NCI-H2029 (cell line): ENCODE measurements at regions not wholly inside any gene's neighbourhood (a gene's known extent, or its start where the extent isn't known, plus 50 kb on each side); places are given as distances from the start of the nearest gene placed in this dataset.

Experiments
- DNase-seq: peaks from one replicate; lab custom pipeline; 2025; lab: John Stamatoyannopoulos, UW

DNA sequence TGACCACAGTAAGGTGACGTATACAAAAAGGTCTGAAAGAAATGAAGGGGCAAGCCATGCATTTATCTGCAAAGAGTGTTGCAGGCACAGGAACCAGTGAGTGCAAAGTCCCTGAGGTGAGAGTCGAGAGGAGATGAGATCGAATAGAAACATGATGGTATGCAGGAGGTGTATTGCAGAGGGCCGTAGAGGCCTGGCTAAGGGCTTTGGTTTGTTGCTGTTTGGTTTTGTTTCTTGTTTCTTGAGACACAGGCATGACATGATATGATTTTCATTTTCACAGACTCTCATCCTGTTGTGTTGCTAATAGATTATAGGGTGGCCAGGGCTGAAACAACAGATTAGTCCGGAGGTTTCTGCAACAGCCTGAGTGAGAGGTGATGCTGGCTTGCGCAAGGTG lies 80.4 kb downstream of the HSPH1 start:
- DNase-seq, result no peak

DNA sequence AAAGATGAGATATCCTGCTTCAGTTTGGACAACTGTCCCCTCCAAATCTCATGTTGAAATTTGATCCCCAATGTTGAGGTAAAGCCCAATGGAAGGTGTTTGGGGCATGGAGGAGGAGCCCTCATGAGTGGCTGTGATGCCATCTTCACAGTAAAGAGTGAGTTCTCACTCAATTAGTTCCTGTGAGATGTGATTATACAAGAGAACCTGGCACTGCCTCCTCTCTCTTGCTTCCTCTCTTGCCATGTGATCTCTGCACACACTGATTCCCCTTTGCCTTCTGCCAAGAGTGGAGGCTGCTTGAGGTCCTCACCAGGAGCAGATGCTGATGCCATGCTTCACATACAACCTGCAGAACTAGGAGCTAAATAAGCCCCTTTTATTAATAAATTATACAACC lies 86.9 kb downstream of the HSPH1 start:
- no peak for DNase-seq

DNA sequence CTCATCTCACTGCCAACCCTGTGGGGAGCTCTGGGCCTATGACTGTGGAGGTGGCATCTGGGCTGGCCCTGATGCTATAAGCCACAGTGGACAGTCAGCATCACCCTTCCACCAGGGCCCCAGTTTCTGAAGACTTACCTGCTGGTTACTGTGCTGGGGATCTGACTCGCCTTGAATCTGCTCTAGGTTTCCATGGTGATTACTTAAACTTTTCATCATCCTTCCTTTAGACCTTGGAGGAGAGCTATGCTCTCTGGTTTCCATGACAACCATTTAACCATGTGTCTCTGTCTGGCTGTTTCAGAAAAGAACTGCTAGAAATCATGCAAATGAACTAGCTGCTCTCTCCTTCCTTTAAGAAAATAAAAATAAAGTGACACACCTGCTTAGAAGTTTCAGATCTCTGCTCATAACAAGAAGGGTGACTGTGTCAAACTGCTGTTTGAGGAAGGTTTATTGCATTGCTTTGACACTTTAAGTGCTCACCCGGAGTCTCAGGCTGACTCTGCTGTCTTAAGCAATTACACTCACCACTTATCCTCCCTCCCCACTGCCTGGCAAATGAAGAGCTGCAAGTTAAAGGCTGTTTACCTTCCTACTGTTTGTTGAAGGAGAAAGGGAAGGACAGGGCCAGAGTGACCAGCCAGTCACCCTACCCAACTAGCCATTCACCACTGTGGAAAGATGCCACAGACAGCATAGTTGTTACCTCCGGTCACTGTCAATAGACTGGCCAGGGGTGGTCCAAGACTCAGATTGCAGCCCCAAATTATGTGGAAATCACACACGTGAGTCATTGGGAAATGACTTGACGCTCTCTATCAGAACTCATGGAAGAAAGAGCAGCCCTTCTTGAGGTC lies 87.6 kb downstream of the HSPH1 start:
- no peak for DNase-seq

DNA sequence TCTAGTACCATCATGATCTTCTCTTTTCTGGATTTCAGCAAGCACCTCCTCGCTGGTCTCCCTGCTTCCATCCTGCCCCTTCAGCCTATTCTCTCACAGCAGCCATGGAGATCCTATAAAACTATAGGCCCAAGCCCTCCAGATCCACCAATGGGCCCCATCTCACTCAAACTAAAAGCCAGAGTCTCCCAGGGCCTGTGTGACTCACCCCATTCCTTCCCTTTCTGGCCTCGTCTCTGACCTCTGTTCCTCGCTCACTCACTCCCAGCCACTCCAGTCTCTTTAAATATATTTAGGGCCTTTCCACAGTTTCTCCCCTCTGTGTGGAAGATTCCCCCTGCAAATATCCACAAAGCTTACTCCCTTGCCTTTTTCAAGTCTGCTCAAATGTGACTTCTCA lies 89.7 kb downstream of the HSPH1 start:
- no peak for DNase-seq

DNA sequence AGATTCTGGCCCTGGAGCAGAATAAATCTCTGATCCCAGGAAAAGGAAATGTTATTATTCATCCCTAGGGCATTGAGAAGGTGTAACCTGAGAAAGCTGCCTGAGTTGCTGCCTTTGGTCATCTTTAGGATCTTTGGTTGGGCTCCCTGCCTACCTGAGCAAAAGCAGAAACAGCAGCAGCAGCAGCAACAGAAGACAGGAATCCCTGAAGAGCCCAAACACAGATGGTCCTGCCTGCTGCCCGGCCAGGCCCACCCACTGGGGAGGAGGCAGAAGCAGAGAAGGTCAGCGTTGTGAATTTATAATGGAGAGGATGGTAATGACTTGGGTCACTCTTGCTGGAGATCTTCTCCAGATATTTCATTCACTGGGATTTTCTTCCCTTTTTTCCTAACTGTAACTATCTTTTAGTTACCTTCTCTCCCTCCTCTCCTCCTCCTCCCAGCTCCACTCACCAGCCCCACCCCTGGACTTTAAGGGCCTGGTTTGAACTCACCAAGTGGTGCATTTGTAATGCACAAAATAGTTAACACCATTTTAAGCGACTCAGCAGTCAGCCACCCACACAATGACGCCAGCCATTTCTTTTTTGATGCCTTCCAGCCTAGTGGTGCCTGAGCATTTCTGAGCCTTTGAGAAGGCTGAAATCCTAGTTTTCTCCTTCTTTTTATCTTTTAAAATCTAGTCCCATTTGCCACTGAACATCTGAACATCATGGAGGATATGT lies 91.7 kb downstream of the HSPH1 start:
- no peak for DNase-seq

DNA sequence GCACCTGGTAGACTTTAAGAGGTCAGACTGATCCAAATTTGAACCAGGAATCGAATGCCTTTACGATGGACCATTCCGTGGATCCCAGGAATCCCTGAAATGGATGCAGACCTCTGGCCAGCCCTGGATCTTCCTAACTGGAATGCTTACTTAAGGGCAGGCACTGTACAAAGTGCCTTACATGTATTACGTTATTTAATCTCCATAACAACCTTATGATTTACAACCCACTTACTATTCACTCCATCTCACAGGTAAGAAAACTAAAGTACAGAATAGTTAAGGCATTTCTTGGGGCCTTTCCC lies 93.6 kb downstream of the HSPH1 start:
- DNase-seq, result no peak

DNA sequence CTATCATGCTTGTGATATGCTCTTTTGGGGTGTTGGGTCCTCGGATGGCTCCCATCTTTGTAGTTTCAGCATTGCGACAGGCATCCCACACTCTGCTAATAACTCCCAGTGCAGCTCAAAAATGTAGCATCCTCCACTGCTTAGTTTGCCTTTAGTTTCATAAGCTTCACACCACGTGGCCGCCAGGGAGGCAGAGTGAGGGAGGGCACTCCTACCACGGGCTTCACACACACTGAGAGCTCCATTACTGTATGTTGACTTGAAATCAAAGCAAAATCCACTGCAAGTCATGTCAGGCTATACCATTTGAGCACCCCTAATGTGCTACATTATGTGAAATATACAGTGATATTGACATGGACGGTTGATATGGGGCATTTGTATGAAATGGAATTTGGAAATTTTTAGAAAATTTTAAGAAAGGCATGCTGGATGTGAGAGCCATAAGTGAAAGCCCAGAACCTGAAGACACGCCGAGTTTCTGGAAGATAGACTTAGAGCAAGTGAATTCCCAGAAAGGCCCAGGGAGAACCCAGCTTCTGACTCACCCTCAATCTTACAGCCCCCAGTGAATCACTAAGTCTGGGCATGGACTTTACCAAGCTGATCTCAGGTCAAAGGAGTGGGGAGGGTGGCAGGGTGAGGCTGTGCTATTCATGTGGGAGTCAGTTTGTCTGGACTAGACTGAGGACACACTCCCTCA lies 94.1 kb downstream of the HSPH1 start:
- no peak for DNase-seq

DNA sequence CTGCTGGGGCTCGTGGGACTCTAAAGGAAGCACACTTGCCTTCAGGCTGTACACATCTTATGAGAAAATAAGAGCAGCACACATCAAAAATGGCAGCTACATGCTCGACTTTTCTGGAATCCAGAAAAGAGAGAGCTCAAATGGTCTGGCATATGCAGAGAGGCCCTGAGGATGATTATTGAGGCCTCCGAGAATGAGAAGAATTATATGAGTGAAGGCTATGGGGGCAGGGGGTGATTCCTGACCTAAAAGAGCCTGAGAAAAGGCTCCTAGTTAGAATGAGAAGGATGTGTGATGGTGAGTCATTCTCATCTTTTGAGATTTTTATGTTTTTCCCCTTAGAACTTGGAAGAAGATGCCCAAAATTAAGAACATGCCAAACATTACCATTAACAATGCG lies 97.1 kb downstream of the HSPH1 start:
- DNase-seq, result no peak

DNA sequence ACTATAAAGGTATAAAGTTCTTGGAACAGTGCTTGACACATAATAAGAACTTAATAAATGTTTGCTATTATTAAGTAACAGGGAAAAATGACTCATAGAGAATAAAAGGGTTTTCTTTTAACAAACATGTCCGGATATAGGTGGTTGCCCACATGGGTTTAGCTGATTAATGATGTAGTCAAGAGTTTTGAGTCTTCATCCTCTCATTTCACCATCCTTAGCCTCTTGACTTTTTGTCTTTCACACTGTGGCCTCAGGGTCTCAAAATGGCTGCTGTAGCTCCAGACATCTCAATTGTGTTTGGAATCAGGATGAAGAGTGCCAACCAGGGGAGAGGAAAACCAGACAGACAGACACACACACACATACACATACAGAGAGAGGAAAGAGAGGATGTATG lies 97.9 kb downstream of the HSPH1 start:
- DNase-seq, result no peak

DNA sequence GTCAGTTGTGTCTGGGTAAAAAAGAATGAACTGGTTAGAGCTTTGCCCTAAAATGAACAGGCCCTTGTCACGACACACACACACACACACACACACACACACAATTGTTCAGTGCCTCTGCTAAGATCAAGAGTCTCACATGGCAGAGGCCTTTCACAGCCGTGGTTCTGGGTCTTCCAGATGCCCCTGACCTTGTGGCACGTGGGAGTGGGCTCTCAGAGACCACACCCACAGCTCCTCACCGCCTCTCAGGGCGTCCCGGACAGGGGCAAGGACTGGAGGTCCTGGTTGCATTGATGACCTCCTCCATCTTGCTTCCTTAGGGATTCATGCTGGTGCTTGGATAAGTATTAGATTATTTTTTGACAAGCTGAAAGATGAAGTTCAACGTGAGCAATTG lies 101.0 kb downstream of the HSPH1 start:
- no peak for DNase-seq

DNA sequence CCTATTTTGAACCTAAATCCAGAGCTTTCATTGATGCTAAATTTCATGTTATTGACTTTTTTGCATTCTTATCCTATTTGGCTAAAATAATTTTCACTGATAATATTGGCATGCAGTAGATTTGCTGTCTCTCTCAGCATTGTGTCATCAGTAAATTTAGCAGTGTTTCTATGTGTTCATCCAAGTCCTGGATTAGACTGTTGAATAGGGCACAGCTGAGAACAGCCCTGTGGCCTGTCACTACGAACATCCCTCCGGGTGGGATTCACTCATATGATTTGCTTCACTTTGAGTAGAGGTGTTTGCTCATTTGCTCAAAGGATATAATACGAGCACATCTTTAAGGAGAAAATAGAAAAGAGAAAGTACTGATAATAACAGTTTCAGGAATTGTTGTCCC lies 101.5 kb downstream of the HSPH1 start:
- DNase-seq, result no peak

DNA sequence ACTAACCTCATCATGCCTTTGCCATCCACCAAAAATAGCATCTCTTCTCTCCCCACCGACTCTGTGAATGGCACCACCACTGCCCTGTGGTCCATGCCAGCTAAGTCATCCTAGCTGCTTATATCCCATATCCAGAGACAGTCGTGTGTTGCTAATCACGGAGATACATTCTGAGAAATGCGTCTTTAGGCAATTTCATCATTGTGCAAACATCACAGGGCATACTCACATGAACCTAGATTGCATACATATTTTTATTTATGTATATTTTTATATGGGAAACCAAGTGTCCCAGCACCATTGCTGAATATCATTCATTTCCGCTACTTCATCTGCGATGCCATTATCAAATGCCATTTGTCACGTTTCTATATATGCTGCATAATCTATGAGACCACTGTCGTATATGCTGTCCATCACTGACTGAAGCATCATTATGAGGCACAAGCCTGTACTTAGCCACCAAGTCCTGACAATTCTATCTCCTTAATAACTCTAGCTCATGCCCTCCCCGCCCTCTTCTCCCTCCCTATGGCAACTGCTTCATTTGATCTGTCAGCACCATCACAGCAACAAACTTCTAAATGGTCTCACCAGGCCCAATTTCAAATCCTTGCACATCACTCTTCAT lies 104.2 kb downstream of the HSPH1 start:
- DNase-seq, result no peak

DNA sequence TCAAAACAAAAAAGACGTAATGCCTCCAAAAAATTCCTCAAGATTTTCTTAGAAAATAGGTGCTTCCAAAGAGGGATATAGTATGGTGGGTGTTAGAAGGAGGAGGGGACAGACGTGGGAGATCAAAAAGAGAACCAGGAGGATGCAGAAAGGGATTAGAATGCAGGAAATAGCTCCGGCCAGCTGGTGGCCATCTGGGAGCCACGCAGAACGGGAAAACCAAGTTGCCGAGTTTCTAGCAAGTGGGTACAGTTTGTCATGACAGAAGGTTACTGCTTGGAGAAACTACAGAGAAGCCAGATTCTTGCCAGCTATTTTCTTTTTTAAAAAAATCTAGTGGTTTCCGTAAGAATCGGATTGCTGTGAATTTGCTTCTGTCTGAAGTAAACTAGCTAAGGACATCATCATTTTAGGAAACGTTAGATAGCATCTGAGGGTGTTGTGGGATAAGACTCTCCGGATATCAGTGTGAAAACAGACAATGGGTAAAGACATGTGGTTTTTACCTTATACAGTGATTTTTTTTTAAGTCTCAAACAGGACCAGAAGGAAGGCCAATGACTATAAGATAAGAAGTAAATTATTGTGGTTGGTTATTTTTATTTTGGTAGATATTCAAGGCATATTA lies 104.9 kb downstream of the HSPH1 start:
- DNase-seq, result no peak

DNA sequence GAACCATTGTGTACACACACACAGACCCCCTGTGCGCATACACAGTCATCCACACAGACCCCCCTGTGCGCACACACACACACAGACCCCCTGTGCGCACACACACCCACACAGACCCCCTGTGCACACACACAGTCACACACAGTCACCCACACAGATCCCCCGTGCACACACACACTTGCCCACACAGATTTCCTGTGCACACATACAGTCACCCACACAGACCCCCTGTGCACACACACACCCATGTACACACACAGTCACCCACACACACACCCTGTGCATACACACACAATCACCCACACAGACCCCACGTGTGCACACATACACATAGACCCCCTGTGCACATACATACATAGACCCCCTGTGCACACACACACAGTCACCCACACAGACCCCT lies 106.1 kb downstream of the HSPH1 start:
- DNase-seq, result no peak

DNA sequence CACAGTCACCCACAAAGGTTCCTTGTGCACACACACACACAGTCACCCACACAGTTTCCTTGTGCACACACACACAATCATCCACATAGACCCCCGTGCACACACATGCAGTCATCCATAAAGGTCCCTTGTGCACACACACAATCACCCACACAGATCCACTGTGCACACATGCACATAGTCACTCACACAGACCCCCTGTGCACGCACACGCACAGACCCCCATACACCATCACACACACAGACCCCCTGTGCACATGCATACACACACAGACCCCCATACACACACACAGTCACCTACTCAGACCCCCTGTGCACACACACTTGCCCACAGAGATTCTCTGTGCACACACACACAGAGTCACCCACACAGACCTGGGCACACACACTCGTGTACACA lies 107.1 kb downstream of the HSPH1 start:
- DNase-seq, result no peak

DNA sequence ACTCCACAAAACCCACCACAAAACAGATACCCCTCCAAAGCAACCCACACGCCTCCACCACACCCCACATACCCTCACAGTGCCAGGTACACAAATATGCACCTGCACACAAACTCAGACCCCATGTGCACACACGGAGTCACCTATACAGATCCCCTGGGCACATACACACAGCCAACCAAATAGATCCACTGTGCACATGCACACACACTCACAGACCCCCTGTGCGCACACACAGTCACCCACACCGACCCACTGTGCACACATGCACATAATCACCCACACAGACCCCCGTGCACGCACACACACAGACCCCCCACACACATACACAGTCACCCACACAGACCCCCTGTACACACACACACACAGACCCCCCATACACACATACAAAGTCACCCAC lies 107.8 kb downstream of the HSPH1 start:
- DNase-seq, result no peak

DNA sequence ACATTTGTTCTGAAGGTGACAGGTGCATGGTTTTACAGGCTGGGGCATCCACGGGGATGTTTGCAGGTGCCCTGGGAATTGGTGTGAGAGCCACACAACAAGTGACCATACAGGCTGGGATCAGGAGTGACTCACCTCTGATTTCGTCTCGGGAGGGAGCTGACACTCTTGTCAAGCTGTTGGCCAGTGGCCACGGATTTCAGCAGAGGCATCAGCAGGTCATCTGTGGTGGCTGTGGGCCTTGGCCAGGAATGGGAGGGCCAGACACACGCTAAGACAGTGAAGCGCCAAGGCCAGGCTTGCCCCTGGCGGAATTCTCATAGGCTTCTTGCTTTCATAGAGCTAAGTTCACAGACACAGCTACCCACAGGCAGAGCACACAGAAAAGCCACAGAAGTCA lies 108.6 kb downstream of the HSPH1 start:
- DNase-seq, result no peak

DNA sequence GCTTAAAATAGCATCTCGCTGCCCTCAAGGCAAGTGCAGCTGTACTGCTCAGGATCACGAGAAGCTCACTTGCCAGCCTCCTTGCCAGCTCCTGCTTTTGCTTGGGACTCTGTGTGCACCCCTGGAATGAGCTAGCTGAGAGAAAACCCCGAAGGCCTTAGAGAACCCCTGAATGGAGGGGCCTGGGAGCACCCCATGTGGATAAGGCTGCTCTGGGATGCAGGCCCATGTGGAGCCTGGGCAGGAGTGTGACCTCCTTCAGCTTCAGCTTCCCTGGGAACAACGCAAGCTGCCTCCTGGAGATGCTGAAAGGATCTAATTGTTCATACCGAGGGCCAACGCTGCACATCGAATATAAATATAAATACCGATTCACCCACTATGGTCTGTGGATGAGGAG lies 109.2 kb downstream of the HSPH1 start:
- no peak for DNase-seq

DNA sequence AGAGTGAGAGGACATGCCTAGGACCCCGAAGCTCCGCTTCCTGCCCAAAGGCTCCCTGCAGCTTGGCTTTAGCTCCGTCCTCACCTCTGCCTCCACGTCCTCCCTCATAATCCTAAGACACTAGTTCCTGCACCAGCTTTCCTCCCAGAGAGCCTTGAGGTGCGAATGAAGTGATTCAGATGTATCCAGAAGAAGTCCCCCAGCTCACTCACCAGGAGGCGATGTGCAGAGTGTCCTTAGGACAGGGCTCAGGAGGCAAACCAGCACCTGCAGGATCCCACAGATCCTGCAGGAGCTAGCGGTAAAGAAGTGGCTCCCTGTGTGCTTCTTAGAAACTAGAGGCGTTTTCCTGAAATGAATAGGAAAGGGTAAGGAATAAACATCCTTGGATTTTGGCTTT lies 109.7 kb downstream of the HSPH1 start:
- DNase-seq, result no peak

DNA sequence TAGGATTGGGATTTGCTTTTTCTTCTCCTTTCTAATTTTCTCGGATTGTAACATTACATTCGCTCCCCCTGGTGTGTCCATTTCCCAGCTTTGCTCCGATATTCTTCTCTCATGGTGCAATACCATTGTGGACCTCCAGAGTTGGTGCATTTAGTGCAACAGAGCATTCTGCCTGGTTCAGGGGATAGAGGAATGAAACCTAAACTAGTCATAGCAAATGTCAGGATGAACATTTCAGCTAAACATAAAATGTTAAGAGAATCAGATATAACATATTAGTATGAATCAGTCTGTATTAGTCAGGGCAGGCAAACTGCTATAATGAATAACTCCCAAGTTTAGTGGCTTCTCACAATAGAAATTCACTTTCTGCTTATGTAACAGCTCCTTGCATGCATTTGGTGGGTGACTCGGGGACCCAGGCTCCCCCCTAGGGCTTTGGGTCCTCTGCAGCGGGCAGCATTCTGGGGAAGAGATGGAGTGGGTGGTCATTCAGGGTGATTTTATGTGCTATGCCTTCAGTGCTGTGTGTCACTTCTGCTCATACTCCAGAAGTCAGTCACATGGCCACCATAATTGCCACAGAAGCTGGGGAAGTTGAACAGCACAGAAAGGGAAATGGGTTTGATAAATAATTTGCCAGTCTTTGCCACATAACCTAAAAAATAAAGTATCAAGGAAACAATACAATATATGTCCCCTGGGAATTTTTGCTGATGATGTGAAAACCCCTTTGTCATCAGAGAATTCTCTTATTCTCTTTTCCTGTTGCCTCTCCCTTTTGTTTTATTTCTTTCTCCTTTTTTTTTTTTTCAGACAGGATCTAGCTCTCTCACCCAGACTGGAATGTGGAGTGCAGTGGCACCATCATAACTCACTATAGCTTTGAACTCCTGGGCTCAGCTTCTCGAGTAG lies 111.0 kb downstream of the HSPH1 start:
- DNase-seq, result no peak

DNA sequence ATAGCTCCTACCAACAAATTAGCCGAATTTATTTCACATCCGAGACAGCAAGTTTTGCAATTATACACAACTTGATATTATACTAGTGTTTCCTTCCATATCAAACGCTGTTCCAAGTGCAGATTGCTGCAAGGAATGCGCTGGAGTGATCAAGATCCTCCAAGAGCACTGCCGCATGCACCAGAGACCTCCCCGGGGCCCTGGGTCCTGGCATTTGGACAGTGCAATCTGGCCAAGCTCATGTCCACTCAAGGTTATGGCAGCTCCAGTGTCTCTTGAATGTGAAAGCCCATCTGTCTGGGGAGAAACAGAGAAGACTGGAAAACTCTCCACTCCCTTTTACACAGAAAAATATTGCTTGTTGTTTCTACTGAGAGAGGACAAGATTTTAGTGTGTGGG lies 111.9 kb downstream of the HSPH1 start:
- no peak for DNase-seq
